LoVo (cell line): ENCODE measurements at regions not wholly inside any gene's neighbourhood (a gene's known extent, or its start where the extent isn't known, plus 50 kb on each side); places are given as distances from the start of the nearest gene placed in this dataset.
"Not testable (repeated sequence)": the region's sequence is repeated elsewhere in the genome, so short reads cannot be mapped to it uniquely, and the experiment has no call there.

ENCODE experiments used
- DNase-seq: peaks from one replicate; pipeline ENCODE4 v3.0.0-alpha.2; 2016; ENCODE audit warnings: low spot score

DNA sequence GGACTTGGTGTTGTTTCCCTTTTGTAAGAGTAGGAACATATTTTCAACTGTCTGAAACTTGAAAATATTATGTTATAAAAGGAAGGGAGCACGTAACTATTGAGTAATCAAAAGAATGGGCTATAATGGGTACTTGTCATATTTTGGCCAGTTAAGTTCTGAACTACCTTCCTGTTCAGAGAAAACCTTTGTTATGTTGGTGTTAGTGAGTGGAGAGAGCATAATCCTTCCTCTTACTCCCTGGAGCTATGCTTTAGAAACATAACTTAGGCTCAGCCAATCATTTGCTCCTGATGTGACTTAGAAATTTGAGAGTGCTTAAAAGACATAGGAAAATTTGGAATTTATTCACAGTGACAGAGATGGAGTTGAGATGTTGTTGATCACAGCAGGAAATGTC, 482.5 kb upstream of the SPRY2 start:
- no peak for DNase-seq

DNA sequence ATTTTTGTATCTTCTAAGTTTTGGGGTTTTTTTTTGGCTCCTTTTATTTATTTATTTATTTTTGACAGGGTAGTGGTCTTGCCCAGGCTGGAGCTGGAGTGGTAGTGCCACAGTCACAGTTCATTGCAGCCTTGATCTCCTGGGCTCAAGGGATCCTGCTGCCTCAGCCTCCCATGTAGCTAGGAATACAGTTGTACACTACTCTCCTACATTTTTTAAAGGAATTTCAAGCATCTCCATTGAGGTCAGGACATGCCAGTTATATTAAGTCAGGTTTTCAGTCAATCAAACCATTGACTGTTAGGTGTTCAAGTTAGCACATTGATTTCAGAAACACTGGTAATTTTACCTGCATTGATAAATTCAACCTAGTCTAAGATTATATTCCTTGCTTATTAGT, 480.5 kb upstream of the SPRY2 start:
- DNase-seq = no peak

GRCh38 chr13:80817979-80818378, 477.1 kb upstream of the SPRY2 start:
- no peak for DNase-seq

DNA sequence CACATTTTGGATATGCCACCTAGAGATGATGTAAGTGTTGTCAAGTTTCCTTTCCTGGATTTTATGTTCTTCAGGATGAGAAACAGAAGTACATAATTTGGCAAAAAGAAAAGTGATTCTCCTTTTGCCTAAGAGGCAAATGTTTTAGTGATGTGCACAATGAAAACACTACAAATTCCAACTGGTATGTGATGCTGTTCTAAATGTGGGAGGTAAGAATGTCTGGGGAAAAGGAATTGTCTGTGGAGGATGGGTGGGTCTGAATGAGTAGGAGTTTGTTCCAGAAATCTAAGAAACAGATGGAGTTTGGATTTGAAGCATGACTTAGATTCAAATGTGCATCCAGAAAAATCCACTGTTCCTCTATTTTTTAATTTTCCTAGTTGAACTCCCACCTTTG, 473.6 kb upstream of the SPRY2 start:
- DNase-seq = no peak

- DNase-seq = not testable (repeated sequence)
Measured at GRCh38 chr13:80810294-80810693, 469.4 kb upstream of the SPRY2 start.

DNA sequence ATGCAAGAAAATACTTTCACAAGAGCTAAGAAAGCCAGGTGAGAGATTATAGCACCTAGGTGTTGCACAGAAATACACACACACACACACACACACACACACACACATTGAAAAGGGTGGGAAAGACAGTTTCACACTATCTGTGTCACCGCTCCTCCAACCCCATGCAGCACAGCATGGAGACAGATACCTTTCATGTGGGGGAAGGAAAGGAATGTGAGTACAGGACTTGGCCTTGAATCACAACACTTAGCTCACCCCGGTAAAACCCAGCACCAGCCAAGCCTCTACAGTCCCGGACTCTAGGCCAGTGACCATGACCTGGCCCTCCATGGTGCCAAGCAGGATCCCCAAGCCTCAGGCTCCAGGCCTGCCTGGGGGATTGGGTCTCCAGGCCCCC, 462.0 kb upstream of the SPRY2 start:
- DNase-seq = no peak

- no peak for DNase-seq
Measured at GRCh38 chr13:80798576-80799133, 457.7 kb upstream of the SPRY2 start.

- no peak for DNase-seq
Measured at GRCh38 chr13:80787604-80788003, 446.7 kb upstream of the SPRY2 start.

DNA sequence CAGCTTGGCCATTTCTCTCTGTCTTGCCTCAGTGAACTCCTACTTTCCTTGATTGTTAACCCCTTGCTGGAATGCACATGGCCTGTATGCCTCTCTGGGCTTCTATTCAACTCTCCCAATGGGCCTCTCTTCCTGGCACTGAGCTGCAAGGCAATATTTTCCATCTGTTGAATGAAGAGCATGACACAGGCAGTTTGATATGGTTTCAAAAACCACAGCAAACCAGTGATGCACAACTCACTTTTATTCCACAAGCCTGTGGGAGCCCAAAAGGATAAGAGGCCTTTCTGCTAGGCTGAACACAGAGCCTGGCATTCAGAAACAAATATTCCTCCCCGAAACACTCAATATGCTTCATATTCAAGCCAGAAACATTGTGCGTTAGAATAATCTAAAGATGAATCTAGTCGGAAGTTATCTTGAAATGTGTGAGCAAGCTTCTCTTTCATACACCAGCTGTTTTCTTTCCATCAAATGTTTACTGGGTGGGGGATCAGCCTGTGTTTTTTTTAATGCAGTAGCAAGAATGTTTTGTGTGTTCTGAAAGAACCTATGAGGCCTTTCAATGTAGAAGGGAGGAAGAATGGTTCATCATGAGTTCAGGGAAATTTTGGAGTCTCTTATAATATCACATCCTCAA, 443.1 kb upstream of the SPRY2 start:
- DNase-seq = no peak

GRCh38 chr13:80782441-80782840, 441.5 kb upstream of the SPRY2 start:
- no peak for DNase-seq

DNA sequence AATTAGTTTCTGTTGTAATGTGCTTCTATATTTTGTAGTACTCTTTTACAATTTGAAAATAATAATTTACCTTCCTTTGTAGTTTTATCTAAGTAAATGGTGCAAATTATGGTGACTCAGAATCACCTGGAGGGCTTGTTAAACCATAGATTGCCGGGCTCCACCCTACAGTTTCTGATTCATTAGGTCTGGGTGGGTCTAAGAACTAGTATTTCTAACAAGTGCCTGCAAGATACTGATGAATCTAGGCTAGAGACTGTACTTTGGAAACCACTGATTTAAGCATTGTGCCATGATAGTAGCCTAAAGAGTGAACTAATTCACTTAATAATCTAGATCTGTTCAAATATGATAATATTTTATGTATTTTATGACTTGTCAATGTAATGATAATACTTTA, 437.4 kb upstream of the SPRY2 start:
- peak; percentile 9 for DNase-seq

DNA sequence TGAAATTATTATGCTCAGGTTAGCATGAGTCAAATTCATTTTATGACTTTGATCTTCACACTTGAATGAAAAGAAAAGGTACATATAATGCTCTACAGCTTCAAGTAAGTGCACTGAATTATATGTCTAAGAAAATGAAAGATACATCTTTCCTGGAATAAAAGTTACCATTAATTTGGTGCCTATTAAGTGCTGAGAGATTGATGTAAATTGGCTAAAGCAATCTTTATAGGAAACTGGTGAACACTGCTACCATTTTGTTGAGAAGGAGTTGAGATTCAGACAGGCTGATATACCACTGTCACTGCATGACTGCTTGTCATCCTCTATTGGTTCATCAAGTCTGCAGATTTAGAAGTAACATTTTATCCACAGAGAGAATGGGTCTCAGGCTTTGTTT, 416.8 kb upstream of the SPRY2 start:
- DNase-seq = no peak

DNA sequence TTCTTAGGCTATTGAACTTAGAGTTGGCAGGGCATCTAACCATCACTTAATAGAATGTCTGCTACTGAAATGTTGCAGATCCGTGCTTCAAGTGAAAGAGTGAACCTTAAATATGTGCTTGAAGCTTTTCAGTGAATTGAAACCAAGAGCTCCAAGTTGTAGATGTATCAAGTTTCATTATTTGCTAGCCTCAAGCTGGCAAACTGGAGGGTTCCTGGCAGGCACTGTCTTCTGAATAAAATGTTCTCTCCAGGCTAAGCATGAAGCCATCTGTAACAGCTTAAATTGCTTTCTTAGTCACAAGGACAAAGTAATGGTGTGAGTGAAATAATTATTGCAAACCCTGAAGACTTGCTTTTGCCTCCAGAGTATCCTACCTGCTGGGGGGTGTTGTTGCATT, 415.0 kb upstream of the SPRY2 start:
- DNase-seq = no peak

GRCh38 chr13:80754441-80754840, 413.5 kb upstream of the SPRY2 start:
- DNase-seq = no peak

DNA sequence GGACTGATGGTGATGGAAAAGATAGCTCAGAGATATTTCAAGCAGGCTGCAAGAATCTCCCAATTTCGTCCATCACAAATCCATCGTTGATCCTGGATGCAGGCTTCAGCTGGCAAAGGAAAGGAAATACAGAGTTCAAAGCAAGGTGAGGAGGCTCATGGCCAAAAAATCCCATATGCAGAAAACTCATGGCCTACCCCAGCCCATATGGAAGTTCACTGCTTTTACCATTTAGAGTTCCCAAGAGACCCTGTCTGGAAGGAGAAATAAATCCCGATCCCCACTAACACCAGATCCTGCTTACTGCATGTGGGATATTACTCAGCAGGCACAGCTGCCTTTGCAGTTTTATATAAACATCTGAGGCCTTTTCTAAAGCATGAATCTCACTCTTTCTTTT, 412.9 kb upstream of the SPRY2 start:
- DNase-seq = no peak

DNA sequence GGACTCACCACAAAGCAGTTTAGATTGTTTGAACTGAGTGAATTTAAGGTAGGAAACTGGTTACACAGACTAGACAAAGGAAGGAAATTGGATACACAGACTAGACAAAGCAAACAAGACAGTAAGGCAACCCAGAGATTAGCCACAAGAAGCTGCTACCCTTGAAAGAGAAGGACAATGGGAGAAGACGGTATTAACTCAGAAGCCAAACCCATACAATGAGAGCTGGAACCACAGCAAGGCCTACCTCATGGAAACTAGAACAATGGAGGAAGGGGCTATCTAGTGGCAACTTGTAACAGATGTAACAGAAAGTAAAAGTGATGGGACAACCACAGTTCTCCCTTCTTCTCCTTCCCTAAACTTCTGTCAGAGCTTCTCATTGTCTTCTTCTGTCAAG, 410.9 kb upstream of the SPRY2 start:
- no peak for DNase-seq

- DNase-seq = no peak
Measured at GRCh38 chr13:80744147-80744914, 403.4 kb upstream of the SPRY2 start.

DNA sequence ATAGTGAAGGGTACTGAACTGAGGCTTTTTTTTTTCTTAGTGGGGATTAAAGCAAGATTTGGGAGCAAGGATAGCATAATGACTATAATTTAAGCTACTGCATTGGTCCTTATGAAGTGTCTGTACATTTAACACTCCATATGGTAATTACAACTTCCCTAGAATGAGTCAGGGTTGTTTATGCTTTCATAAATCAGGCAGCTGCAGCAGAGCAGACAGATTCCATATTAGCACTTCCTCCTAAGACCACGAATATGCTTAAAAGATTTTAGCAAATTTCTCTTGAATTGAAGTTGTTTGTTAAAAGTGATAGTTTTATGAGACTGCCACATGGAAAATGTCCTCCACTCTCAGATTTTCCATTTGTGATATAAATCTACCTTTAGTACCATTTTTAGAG, 401.1 kb upstream of the SPRY2 start:
- DNase-seq = no peak

DNA sequence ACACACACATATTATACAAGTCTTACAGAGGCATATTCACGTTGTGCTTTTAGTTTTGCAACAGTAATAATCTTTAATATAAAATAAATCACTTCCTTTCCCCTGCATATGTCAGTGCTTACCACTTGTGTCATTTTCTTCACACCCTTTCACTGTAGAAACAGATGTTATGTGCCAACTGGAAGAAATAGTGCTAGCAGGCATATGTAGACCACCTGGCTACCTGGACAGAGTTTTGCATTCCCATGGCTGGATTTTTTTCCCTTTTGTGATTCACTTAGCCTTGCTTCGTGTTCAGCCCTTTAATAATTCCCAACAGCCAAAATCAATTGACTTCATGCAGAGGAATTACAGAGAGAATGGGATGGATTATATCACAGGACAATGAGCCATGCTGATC, 399.1 kb upstream of the SPRY2 start:
- DNase-seq = no peak

DNA sequence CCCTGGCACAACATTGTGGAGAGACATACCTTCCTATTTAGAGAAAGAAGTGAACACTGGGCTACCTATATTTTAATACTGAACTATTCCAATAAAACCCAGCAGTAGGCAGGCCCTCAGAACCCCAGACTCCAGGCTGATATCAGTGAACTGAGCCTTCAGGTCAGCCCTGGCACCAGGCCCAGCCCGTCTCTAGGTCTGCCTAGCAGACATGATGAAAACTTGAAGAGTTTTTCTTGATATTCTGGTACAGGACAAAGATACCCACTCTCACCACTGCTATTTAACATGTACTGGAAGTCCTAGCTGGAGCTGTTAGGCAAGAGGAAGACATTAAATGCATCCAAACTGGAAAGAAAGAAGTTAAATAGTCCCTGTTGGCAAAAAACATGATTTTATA, 396.6 kb upstream of the SPRY2 start:
- no peak for DNase-seq

DNA sequence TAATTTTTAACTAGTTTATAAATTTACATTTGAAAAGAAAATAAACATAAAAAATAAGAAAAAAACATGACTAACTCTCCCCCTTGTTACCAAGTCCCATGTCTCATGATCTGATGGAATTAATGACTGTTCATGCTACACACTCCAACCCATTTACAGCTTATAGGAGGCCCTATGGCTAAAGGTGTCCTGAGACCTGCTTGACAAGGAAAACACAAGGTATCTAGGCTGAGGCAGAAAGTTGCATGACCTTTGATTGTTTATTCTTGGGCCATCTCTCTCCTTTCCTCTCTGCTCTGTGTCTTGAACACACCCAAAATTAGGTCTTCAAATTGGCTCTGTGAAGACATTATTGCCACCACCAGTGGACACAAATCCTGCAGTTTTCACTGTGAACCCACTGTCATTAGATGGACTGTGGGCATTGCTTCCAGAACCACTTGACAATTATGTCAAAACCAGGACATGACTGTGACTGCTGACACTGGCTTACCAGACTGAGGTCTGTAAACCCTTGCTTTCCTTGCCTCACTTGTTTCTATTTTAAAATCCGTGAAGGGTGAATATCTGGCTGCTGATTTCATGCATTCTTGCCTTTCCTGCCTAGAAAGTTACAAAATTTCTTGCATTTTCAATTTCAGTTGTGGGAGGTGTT, 386.5 kb upstream of the SPRY2 start:
- DNase-seq = no peak

GRCh38 chr13:80726868-80727267, 385.9 kb upstream of the SPRY2 start:
- DNase-seq = no peak

- no peak for DNase-seq
Measured at GRCh38 chr13:80721689-80722088, 380.8 kb upstream of the SPRY2 start.
